ENCODE measurements at regions not wholly inside any gene's neighbourhood (a gene's known extent, or its start where the extent isn't known, plus 50 kb on each side); places are given as distances from the start of the nearest gene placed in this dataset.

DNA sequence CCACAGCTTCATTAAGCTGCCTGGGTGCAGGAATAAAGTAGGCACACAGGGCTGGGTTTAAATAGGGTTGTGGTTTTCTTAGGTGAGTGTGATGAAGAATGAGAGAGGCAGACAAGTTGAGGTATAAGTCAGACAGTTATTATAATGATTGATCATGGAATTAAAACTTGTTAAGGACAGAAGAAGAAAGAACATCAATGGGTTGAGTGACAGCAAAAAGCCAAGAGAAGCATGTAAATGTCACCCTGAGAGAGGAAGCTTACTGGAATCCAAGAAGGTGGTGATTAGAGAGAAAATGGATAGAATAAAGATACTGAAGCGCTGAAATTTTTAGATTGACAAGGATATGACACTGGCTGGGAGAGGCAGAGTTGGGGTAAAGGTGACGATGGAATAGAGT is 325.2 kb upstream of the SLITRK1 start:
- no peak for DNase-seq
- in situ Hi-C loops (cut with MboI; ENCODE audit: low pct_unique_long_range_greater_than_20kb, low sequenced_read_pairs), result no loop called here

DNA sequence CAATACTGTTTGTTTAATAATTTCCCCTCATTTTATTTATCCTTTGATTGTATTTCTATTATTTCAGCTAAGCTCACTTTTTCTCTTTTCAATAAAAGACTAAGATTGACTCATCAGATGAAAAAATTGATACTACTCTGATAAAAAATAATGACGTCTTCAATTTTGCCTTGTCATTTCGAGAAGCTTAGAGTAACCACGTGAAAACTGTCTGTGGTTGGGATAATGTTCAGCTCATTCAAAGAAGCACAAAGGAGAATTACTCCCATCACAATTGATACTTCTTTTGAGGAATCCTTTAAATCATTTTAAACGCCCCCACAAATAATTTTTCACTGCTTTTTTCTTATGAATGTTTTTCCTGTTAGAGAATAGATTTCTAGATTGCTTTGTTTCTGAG is 318.7 kb upstream of the SLITRK1 start:
- in situ Hi-C loops (cut with MboI; ENCODE audit: low pct_unique_long_range_greater_than_20kb, low sequenced_read_pairs), result no loop called here
- no peak for DNase-seq

DNA sequence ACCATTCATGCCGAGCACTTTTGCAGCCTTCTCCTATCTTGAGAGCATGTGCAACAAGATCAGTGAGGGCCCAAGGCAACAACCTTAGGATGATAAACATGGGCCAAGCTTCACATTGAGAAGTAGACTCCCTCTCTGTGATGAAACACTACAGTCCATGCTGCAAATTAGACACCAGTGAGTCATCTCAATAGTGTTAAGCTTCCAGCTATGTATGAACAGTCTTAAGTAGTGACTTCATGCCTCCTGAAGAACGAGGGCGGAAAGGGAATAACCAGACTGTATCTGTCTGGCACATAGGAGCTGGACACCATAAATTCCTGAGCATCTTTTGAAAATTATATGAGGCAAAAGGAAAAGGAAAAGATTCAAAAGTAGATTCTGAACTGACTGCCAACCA is 309.9 kb upstream of the SLITRK1 start:
- in situ Hi-C loops (cut with MboI; ENCODE audit: low pct_unique_long_range_greater_than_20kb, low sequenced_read_pairs), result no loop called here
- no peak for DNase-seq

DNA sequence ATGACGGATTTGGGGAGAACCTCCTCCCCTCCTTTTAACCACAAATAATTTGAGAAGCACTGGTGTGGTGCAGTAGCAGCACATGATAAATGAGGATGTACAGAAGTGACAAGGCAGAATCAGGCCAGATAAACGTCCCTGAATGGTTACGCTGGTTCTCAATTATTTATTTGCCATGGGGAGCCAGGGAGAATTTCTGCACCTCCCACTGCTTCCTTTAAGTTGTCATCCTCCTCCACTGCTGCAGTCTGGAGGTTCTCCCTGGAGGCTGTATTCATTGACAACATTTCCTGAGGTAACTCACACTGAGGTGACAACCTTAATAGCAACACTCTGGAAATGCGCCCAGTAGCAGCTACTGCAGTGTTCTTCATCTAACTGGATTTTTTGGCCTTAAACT is 308.9 kb upstream of the SLITRK1 start:
- DNase-seq, result no peak
- in situ Hi-C loops (cut with MboI; ENCODE audit: low pct_unique_long_range_greater_than_20kb, low sequenced_read_pairs), result no loop called here

DNA sequence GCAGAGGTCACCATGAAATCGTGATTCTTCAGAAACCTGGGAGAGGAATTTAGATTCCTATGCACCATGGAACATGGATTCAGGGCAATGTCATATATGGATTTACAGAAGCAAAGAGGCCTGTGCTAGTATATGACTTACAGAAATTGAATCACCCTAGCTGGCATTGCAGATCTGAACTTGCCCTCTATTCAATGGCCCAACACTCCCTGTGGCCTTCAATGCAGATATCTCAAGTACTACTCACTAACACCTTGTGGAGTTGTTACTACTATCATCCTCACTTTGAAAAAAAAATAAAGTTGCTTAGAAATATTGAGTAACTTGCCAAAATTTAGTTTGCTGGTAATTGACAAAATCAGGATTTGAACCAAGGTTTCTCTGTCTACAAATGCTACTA is 305.4 kb upstream of the SLITRK1 start:
- in situ Hi-C loops (cut with MboI; ENCODE audit: low pct_unique_long_range_greater_than_20kb, low sequenced_read_pairs), result no loop called here
- no peak for DNase-seq

DNA sequence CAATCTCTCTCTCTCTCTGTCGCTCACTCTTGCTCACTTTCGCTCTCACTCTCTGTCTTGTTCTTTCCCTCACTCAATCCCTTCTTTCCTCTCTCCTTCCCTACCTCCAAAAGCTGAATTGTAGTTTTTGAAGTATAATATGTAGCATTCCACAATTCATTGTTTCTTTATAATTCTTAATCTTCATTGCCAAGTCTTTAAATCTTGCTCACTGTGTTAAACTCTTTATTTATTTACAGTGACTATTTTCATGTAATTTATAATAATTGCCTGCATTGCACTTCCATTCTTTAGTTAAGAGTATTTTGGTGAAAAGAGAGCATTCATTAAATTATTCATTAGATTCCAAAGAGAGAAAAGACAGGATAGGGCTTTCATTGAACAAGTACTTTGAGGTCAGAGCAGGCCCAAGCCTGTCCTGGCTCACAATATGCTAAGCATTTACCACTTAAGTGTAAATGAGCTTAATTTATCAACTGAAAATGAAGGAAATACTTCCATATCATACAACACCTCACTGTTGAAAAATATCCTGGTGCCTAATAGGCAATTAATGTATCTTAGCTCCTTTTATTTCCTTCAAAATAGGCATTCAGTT is 257.4 kb upstream of the SLITRK1 start:
- in situ Hi-C loops (cut with MboI; ENCODE audit: low pct_unique_long_range_greater_than_20kb, low sequenced_read_pairs), result no loop called here
- no peak for DNase-seq

- in situ Hi-C loops (cut with MboI; ENCODE audit: low pct_unique_long_range_greater_than_20kb, low sequenced_read_pairs), result no loop called here
- DNase-seq, result peak; percentile 53
These were observed 255.0 kb upstream of the SLITRK1 start for GRCh38 chr13:84137292-84137691.

- in situ Hi-C loops (cut with MboI; ENCODE audit: low pct_unique_long_range_greater_than_20kb, low sequenced_read_pairs), result no loop called here
These were observed 254.3 kb upstream of the SLITRK1 start for GRCh38 chr13:84136582-84136981.

DNA sequence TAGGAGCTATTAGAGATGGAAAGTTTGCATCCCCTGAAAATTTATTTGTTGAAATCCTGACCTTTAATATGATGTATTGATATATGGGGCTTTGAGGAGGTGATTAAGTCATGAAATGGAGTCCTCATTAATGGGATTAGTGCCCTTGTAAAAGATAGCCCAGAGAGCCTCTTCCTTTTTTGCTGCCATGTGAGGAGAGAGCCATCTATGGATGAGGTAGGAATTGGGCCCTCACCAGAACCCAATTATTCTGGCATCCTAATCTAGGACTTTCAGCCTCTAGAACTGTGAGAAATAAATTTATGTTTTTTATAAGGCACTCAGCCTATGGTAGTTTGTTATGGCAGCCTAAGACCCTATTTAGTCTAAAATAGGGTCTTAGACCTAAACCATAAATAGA is 250.2 kb upstream of the SLITRK1 start:
- DNase-seq, result no peak

More at GRCh38 chr13:84136582-84136981, 254.3 kb upstream of the SLITRK1 start:
- DNase-seq, result no peak

DNA sequence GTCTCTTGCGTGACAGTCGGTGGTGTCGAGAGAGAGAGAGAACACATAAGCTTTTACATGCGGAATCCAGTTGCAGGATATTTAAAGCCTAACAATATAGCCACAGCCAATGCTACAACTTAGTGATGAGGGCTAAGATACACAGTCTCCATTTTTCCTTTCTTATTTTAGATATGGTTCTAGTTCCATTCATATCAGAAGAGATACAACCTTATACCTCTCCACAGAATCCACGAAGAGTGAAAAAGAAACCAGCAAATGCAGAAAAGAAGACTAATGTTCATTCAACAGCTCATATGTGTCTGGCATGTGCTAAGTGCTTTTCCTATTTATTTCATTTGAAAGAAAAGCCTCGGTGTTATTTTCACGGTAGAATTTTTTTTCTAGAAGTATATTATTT is 249.0 kb upstream of the SLITRK1 start:
- no peak for DNase-seq
- in situ Hi-C loops (cut with MboI; ENCODE audit: low pct_unique_long_range_greater_than_20kb, low sequenced_read_pairs), result no loop called here

More for the DNA sequence above, 250.2 kb upstream of the SLITRK1 start:
- in situ Hi-C loops (cut with MboI; ENCODE audit: low pct_unique_long_range_greater_than_20kb, low sequenced_read_pairs), result no loop called here

DNA sequence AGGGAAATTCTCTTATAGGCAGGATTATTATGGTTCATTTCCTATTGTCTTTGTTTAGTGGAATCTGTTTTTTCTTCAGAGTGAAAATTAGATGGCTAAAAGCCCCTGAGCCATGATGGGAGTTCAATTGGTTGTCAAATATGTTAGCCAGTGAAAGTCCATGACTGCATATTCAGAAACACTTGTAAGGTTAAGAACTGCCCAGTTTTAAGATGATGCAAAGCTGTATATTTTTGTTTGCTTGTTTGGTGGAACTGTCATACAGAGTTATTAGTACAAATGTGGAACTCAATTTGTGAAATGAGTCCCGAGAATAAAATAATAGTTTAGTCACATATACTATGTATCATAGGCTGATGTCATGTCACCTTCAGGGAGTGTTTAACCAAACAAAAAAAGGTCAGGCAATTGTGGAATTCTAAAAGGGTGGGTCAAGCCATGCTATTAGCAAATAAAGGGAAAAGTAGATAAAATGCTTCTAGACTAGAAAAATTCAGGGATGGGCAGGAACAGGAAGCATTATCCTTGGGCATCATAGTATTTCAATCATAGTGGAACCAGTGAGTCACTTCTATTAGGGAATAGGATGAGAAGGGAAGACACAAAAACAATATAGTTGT is 248.3 kb upstream of the SLITRK1 start:
- DNase-seq, result no peak
- in situ Hi-C loops (cut with MboI; ENCODE audit: low pct_unique_long_range_greater_than_20kb, low sequenced_read_pairs), result no loop called here

DNA sequence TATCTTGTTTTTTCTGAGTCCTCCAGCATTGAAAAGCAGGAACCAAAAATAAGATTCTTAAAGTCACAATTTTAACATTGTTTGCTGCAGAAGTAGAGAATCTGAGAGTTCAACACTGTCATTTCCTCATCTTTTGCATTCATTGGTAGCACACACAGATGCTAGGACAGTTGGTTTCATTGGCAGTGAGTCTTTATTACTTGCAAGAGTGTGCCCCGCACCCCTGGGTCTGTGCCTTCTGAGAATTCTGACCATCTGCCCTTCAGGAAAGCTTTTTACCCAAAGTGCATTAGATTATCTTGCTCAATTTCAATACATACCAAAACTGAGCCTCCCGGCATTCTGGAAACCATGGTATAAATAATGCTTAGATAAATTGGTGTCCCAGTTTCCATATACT is 247.7 kb upstream of the SLITRK1 start:
- in situ Hi-C loops (cut with MboI; ENCODE audit: low pct_unique_long_range_greater_than_20kb, low sequenced_read_pairs), result no loop called here
- DNase-seq, result no peak

DNA sequence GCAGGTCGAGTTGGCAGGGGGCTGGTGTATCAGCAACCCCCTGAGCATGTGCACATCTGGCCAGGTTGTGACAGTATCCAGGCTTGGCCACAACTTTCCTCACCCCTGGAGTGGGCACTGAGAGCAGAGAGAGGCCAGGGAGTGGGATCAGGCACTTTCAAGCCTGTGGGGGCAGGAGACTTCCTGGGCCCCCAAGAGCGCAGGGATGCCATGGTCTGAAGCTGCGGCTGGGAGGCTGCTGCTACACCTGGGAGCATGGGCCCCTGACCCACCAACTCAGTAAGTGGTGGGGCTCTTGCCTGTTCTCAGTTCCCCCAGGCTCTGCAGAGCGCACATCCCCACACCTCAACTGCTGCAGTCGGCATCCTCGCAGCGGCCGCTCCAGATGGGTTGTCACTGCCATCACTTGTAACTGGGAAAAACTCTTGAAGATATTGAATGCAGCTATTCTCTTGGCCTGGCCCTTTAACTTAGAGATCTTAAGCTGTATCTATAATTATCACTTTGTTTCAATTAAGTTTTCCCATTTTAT is 245.4 kb upstream of the SLITRK1 start:
- DNase-seq, result no peak
- in situ Hi-C loops (cut with MboI; ENCODE audit: low pct_unique_long_range_greater_than_20kb, low sequenced_read_pairs), result no loop called here

- in situ Hi-C loops (cut with MboI; ENCODE audit: low pct_unique_long_range_greater_than_20kb, low sequenced_read_pairs), result no loop called here
- DNase-seq, result no peak
These were observed 244.4 kb upstream of the SLITRK1 start for GRCh38 chr13:84126671-84127171.

GRCh38 chr13:84121456-84121855 is 239.2 kb upstream of the SLITRK1 start:
- DNase-seq, result no peak
- in situ Hi-C loops (cut with MboI; ENCODE audit: low pct_unique_long_range_greater_than_20kb, low sequenced_read_pairs), result no loop called here

DNA sequence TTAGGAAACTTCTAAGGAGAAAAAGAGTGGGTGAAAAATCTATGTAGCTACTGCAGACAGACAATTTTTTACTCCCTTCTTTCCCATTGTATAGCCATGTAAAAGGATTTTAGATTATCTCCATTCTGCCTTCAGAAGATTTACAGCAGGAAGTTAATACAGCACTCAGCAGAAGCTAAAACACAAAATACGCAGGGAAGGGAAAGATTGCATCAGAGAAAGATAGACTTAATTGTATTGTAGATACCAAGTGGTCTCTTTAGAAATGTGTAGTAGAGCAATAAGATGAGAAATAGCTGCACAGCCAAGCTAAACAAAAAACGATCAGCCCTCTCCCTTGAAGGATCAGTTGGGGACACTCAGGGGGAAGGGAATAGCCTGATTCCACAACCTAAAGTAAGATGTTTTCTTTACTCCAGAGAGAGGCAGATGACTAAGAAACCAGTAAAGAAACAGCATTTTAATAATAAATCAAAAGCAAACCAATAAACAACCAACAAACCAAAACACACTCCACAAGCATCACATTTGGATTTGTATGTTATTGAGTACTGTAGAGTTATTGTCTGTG is 236.7 kb upstream of the SLITRK1 start:
- in situ Hi-C loops (cut with MboI; ENCODE audit: low pct_unique_long_range_greater_than_20kb, low sequenced_read_pairs), result no loop called here
- DNase-seq, result no peak

- in situ Hi-C loops (cut with MboI; ENCODE audit: low pct_unique_long_range_greater_than_20kb, low sequenced_read_pairs), result no loop called here
- DNase-seq, result no peak
These were observed 216.0 kb upstream of the SLITRK1 start for GRCh38 chr13:84098273-84098672.

DNA sequence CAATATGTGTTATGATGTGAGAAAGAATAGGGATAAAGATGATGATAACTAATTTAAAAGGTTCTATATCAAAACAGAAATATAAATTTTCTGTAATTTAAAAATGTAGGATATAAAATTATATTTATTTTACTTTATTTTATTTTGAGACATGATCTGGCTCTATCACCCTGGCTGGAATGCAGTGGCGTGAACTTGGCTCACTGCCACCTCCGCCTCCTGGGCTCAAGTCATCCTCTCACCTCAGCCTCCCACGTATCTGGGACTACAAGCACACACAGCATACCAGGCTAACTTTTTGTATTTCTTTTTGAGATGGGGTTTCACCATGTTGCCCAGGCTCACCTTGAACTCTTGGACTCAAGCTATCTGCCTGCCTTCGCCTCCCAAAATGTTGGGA is 214.9 kb upstream of the SLITRK1 start:
- in situ Hi-C loops (cut with MboI; ENCODE audit: low pct_unique_long_range_greater_than_20kb, low sequenced_read_pairs), result no loop called here
- DNase-seq, result no peak

DNA sequence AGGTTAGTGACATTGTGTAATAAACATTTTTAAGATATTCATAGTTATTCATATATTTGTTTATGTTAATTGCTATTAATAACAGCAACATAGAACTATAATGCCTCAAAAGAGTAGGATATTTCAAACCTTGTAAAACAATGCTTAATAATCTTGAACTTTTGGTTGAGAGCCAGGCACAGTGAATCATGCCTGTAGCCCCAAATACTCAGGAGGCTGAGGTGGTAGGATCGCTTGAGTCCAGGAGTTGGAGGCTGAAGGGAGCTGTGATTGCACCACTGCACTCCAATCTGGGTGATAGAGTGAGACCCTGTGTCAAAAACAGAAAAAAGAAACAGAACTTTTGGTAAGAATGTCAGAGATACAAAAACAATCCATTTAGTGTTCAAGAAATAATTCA is 213.9 kb upstream of the SLITRK1 start:
- DNase-seq, result no peak
- in situ Hi-C loops (cut with MboI; ENCODE audit: low pct_unique_long_range_greater_than_20kb, low sequenced_read_pairs), result no loop called here

- no peak for DNase-seq
- in situ Hi-C loops (cut with MboI; ENCODE audit: low pct_unique_long_range_greater_than_20kb, low sequenced_read_pairs), result no loop called here
These were observed 206.7 kb upstream of the SLITRK1 start for GRCh38 chr13:84088996-84089395.

GRCh38 chr13:84086847-84087162 is 204.5 kb upstream of the SLITRK1 start:
- no peak for DNase-seq
- in situ Hi-C loops (cut with MboI; ENCODE audit: low pct_unique_long_range_greater_than_20kb, low sequenced_read_pairs), result no loop called here

All from KBM-7 (cell line).